PC-9 (cell line): ENCODE measurements at regions not wholly inside any gene's neighbourhood (a gene's known extent, or its start where the extent isn't known, plus 50 kb on each side); places are given as distances from the start of the nearest gene placed in this dataset.

Experiments
- EZH2 ChIP-seq: fragments of 200-600 bp; sonication (generic); IDR thresholded peaks from 2 replicates; pipeline ENCODE4 v1.8.0; 2017; ENCODE audit warnings: antibody characterized with exemption, low read depth
- TF ChIP-seq, protein P1 (sequence below): fragments of 200-600 bp; sonication (generic); conservative IDR thresholded peaks from 2 replicates; pipeline ENCODE4 v1.6.1; 2017; ENCODE audit warnings: mixed run types, antibody characterized with exemption, mild to moderate bottlenecking, moderate library complexity

DNA sequence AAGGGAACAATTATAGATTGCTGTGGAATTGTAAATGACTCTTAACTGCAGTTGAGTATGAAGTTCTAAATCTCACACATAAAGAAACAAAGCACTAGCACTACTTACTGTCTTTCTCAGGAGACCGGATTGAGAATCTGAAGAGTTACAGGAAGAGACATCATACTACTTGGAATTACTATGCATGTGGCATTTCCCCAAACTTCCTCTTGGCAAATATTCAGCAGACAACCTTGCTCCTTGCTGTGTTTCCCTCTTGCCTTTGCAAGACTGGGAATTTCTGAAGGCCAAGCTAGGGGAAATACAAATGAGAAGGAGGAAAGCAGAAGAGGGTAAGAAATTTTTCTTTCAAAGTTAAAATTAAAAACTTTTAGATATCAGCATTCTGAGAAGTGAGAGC is 173.6 kb upstream of the KCTD3 start:
- TF ChIP-seq, protein P1, sequence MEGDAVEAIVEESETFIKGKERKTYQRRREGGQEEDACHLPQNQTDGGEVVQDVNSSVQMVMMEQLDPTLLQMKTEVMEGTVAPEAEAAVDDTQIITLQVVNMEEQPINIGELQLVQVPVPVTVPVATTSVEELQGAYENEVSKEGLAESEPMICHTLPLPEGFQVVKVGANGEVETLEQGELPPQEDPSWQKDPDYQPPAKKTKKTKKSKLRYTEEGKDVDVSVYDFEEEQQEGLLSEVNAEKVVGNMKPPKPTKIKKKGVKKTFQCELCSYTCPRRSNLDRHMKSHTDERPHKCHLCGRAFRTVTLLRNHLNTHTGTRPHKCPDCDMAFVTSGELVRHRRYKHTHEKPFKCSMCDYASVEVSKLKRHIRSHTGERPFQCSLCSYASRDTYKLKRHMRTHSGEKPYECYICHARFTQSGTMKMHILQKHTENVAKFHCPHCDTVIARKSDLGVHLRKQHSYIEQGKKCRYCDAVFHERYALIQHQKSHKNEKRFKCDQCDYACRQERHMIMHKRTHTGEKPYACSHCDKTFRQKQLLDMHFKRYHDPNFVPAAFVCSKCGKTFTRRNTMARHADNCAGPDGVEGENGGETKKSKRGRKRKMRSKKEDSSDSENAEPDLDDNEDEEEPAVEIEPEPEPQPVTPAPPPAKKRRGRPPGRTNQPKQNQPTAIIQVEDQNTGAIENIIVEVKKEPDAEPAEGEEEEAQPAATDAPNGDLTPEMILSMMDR, result no peak
- TF ChIP-seq EZH2, result no peak
